Loucy (cell line): ENCODE measurements at regions not wholly inside any gene's neighbourhood (a gene's known extent, or its start where the extent isn't known, plus 50 kb on each side); places are given as distances from the start of the nearest gene placed in this dataset.

ENCODE experiments used
- EZH2phosphoT487 ChIP-seq: fragments of 200-600 bp; IDR thresholded peaks from 2 replicates; pipeline ENCODE4 v1.6.1; 2018; ENCODE audit warnings: antibody characterized with exemption, mild to moderate bottlenecking, moderate library complexity, borderline replicate concordance
- TF ChIP-seq, protein P1 (sequence below): fragments of 200-600 bp; sonication (generic); conservative IDR thresholded peaks from 2 replicates; pipeline ENCODE4 v1.5.1; 2014; ENCODE audit warnings: mild to moderate bottlenecking, antibody characterized with exemption, low read length

- TF ChIP-seq, protein P1, sequence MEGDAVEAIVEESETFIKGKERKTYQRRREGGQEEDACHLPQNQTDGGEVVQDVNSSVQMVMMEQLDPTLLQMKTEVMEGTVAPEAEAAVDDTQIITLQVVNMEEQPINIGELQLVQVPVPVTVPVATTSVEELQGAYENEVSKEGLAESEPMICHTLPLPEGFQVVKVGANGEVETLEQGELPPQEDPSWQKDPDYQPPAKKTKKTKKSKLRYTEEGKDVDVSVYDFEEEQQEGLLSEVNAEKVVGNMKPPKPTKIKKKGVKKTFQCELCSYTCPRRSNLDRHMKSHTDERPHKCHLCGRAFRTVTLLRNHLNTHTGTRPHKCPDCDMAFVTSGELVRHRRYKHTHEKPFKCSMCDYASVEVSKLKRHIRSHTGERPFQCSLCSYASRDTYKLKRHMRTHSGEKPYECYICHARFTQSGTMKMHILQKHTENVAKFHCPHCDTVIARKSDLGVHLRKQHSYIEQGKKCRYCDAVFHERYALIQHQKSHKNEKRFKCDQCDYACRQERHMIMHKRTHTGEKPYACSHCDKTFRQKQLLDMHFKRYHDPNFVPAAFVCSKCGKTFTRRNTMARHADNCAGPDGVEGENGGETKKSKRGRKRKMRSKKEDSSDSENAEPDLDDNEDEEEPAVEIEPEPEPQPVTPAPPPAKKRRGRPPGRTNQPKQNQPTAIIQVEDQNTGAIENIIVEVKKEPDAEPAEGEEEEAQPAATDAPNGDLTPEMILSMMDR = no peak
- no peak for TF ChIP-seq EZH2phosphoT487
Measured at GRCh38 chr4:28760003-28760402, 1899.4 kb downstream of the STIM2 start.
